Dedifferentiated amniotic fluid mesenchymal stem cell (primary cell): ENCODE measurements at regions not wholly inside any gene's neighbourhood (a gene's known extent, or its start where the extent isn't known, plus 50 kb on each side); places are given as distances from the start of the nearest gene placed in this dataset.

Experiments
- DNase-seq: peaks from one replicate; pipeline ENCODE4 v3.0.0-alpha.2; 2016; ENCODE audit errors: extremely low spot score

- peak; percentile 63 for DNase-seq
Measured at GRCh38 chr14:50038398-50039119, 77.8 kb downstream of the VCPKMT start.

GRCh38 chr14:50039120-50039517, 77.3 kb downstream of the VCPKMT start:
- DNase-seq = no peak

- DNase-seq = no peak
Measured at GRCh38 chr14:50039734-50040400, 76.5 kb downstream of the VCPKMT start.

- no peak for DNase-seq
Measured at GRCh38 chr14:50040401-50040775, 76.0 kb downstream of the VCPKMT start.

- DNase-seq = no peak
Measured at GRCh38 chr14:50040895-50041465, 75.4 kb downstream of the VCPKMT start.

- no peak for DNase-seq
Measured at GRCh38 chr14:50041980-50042379, 74.4 kb downstream of the VCPKMT start.

- DNase-seq = no peak
Measured at GRCh38 chr14:50044042-50044651, 72.2 kb downstream of the VCPKMT start.

GRCh38 chr14:50045039-50045711, 71.2 kb downstream of the VCPKMT start:
- peak; percentile 36 for DNase-seq

GRCh38 chr14:50045837-50046236, 70.5 kb downstream of the VCPKMT start:
- no peak for DNase-seq

GRCh38 chr14:50047274-50047676, 69.1 kb downstream of the VCPKMT start:
- DNase-seq = no peak

- no peak for DNase-seq
Measured at GRCh38 chr14:50049093-50049492, 67.3 kb downstream of the VCPKMT start.

- DNase-seq = no peak
Measured at GRCh38 chr14:50049703-50050570, 66.4 kb downstream of the VCPKMT start.

GRCh38 chr14:50051106-50051505, 65.3 kb downstream of the VCPKMT start:
- DNase-seq = no peak

GRCh38 chr14:50051706-50052105, 64.7 kb downstream of the VCPKMT start:
- DNase-seq = no peak

GRCh38 chr14:50052517-50052916, 63.9 kb downstream of the VCPKMT start:
- no peak for DNase-seq

- DNase-seq = no peak
Measured at GRCh38 chr14:50053935-50054334, 62.4 kb downstream of the VCPKMT start.

GRCh38 chr14:50055461-50056228, 60.7 kb downstream of the VCPKMT start:
- no peak for DNase-seq

- DNase-seq = no peak
Measured at GRCh38 chr14:50056435-50056834, 59.9 kb downstream of the VCPKMT start.

GRCh38 chr14:50057331-50057730, 59.0 kb downstream of the VCPKMT start:
- DNase-seq = no peak

- no peak for DNase-seq
Measured at GRCh38 chr14:50058113-50058512, 58.3 kb downstream of the VCPKMT start.
